ENCODE measurements at regions not wholly inside any gene's neighbourhood (a gene's known extent, or its start where the extent isn't known, plus 50 kb on each side); places are given as distances from the start of the nearest gene placed in this dataset.

DNA sequence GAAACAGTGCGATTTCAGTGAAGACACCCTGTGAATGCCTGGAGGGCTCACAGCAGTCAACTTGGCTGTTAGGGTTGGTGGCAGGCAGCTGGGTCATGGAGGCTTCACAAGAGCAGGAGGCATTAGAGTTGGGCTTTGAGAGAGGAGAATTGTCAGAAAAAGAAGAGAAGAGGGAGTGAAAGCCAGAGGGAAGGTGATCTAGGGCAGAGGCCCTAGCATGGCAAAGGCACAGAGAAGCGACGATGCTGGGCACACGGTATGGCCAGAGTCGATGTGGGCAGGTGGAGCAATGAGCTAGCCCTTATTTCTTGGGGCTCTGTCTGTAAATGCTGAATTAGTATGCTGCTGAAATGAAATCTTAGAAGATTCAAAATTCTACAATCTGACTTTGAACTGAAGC lies 52.6 kb upstream of the OLFM4 start:
- DNase-seq = no peak

- no peak for DNase-seq
Observed at GRCh38 chr13:52975161-52975560, 53.5 kb upstream of the OLFM4 start.

GRCh38 chr13:52974711-52975110 lies 53.9 kb upstream of the OLFM4 start:
- DNase-seq = no peak

- no peak for DNase-seq
Observed at GRCh38 chr13:52969373-52969772, 59.2 kb upstream of the OLFM4 start.

DNA sequence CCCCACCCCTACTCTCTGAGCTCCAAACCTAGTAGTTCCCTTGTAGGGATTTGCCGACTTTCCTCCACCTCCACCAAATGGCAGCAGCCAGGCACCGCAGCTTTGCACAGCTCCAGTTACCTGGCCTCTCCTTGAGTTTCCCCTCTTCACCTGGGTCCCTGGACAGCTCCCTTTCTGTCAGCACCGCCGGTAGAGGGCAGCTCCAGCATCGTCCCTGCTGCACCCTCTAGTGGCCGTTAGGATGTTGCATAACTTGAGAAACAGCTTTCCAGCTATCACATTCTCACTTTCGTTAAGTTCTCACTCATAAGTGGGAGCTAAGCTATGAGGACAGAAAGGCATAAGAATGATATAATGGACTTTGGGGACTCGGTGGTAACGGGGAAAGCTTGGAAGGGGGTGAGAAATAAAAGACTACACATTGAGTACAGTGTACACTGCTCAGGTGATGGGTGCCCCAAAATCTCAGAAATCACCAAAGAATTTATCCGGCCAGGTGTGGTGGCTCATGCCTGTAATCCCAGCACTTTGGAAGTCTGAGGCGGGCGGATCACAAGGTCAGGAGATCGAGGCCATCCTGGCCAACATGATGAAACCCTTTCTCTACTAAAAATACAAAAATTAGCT lies 60.4 kb upstream of the OLFM4 start:
- peak; percentile 49 for DNase-seq

DNA sequence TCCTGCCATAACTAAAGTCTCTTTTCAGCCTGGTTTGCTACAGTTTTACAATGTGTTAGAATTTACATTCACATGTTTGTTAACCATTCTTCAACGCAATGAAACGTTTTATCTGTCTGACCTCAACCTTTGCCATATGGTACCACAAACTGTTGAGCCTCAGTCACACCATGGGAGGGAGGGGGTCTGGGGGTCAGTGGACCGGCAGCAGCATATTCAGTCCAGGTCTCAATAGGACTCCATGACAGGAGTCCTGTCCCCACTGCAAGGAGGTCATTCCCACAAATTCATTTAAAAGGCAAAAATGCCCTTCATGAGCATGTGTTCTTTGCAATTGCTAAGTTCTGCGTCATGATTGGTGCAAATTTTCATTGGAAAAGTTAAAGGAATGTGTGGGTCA lies 66.6 kb upstream of the OLFM4 start:
- DNase-seq = no peak

DNA sequence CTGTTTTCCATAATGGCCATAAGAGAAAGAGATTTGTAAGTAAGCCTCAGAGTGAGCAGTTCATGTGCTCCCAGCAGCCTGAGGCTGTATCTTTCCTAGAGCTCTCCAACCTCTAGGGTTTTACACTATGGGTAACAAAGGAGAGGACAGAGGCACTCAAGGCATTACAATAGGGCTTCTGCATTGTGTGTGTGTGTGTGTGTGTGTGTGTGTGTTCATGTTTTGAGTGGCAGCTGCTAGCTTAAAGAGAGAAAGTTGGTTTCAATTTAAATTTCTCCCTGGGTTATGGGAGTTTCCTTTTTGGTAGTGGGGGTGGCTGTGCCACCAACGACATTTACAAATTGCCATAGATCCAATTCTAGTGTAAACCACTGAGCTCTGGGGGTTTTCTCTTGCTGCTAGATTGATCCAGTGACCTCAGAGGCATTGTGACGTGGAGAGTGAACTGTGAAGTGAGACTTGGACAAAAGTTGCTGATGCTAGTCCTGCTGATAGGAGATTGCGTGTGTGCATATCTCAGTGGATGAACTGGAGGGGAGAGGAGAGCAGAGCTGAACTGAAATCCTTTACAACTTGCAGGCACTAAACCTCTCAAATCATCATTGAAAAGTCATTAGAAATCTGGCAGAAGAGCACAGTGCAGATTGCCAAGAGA lies 67.2 kb upstream of the OLFM4 start:
- DNase-seq = no peak

- DNase-seq = no peak
Observed at GRCh38 chr13:52955472-52955874, 73.1 kb upstream of the OLFM4 start.

- DNase-seq = no peak
Observed at GRCh38 chr13:52954838-52955237, 73.8 kb upstream of the OLFM4 start.

DNA sequence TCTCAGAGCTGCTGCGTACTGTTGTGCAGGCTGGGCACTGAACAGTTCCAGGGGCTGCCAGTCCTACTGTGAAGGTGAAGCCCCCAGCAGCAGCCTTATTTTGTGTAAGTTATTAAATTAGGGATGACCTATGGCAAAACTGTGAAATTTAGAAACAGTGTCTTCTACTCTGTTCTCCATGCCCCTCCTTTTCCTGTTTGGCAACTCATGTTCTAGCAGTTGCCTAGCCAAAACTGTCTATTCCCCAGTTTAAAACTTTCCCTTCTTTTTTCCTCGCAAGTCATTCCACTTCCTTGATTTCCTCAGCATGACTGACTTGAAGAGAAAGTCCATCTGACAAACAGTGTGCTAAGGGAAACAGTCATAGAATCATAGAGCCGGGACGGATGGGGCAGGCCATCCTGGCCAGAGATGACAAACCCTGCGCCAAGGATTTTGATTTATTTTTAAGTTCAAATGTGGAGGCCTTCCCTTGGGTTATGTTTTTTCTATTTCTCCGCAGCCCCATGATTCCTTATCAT lies 78.1 kb upstream of the OLFM4 start:
- DNase-seq = no peak

DNA sequence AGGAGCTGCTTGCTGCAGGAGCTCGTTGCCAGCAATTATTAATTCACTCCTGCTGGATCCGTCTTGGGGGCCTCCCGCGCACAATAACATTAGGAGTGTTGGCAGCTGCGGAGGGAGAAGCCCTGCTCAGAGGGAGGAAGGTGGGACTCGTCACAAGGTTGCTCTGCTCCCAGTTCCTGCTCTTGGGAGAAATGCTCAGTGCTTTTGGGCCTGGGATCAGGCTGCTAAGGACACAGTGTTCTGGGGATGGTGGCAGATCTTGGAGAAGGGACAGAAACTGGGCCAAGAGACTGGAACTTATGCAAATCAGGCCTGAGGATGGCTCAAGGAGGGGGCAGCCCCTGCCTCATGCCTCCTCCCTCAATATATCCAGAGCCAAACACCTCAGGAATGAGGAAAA lies 78.9 kb upstream of the OLFM4 start:
- no peak for DNase-seq

DNA sequence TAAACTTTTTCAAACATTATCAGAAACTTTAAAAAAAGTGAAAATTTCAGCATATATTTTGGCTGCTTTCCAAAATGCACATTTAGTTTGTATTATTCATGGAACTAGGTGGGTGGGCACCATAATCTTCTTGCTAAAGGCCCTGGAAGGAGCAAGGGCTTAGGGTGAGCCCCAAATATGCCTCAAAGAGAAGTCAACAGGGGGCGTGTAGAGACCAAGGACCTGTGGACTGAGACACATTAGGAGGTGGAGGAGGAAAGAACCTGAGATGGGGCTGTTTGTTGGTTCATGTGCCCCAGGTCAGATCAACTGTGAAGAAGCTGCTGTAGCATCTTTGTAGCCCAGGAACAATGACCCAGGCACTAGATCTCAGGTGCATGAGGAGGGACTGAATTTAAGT lies 79.6 kb upstream of the OLFM4 start:
- DNase-seq = no peak

DNA sequence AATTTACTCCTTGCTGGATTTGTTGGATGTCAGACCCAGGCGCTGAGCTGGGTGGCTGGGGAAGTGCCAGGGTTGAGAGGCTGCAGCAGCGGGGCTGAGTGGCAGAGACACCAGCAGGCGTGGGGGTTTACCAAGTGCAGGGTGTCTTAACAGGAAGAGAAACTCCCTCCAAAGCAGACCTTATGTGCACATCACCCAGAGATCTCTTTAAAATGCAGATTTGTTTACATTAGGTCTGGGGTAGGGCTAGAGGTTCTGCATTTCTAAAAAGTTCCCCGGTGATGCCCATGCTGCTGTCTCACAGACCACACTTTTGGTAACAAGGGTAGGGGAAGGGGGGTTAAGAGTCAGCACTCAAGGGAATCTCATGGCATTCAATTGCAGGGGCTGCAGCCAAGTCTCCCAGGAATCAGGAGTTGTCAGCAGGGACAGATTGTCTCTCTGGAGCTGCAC lies 80.7 kb upstream of the OLFM4 start:
- DNase-seq = no peak

DNA sequence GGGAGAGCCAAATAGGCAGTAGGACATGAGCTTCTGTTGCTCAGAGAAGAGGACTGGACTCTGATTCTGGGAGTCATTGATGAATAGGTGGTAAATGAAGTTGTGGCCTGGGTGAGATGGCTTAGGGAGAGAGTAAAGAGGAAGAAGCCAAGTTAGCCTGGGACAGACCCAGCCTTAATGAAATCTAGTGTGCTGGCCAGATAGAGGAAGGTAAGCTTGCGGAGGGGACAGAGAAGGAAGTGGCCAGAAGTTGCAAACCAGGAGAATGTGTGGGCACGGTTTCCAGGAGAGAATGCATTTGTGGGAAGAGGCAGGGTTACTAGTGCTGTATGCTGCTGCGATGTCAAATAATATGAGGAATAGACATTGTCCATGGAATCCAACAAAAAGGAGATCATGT lies 83.3 kb upstream of the OLFM4 start:
- DNase-seq = no peak

DNA sequence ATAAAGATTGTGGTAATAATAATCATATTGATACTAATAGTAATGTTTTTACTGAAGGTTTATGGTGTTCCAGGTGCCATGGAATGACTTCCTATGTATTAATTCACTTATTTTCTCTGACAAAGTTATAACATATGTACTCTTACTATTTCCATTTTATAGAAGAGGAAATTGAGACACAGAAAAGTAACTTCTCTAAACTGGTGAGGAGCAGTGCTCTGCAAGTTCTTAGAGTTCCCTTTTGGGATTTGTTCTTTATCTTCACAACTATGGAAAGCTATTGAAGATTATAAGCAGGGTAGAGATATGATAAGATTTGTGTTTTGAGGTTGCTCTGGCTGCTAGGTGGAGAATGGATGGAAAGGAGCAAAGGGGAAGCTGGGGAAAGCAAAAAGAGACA lies 83.9 kb upstream of the OLFM4 start:
- DNase-seq = no peak

DNA sequence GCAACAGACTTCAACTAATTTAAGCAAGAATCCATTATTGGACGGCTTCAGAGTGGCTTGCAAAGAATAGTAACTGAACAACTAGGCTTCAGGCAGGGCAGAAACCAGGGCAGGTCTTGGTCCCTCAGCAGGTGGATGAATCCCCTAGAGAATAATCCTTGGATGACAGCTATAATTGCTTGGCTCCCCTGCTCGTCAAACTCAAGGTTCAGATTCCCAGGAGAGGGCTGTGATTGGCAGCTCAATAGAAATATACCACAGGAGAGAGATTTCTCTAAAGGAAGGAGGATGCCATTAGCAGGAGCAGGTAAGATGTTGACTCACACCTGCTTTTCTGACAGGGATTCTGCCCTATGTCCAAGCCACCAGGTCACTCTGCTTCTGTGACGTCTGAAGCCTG lies 89.6 kb upstream of the PCDH8 start:
- no peak for DNase-seq

- DNase-seq = no peak
Observed at GRCh38 chr13:52936806-52937205, 88.4 kb upstream of the PCDH8 start.

DNA sequence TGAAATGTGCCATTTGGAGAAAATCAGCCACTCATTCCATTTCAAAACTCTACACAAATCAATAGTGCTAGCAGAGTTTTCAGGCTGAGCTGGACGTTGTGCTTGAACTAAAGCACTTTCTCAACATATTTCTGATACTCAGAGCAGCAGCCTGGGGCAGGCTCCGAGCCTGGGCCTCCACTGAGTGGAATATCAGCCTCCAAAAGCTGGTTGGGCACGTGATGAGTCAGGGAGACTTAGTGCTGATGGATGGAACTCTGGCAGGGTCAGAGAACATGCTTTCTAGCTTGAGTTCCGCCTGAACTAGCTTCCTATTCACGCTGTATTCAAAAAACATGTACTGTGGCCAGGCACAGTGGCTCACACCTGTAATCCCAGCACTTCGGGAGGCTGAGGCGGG lies 85.8 kb upstream of the PCDH8 start:
- no peak for DNase-seq

GRCh38 chr13:52933547-52934210 lies 85.2 kb upstream of the PCDH8 start:
- no peak for DNase-seq

DNA sequence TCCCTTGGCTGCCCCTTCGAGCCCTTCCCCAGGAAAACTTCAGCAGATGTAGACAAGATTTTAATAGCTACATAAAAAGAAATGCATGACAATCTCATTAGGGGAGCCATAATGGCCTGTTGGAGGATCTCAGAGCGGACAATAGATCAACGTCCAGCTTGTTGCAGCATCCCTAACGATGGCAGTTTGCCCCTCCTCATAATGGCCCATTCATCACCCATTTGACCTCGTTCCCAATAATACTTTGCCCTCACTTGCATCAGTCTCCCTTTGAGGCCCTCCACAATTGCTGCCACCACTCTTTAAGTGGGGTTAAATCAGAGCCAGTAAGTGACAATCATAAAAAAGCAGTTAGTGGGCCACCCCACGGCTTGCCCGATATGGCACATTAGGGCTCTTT lies 84.7 kb upstream of the PCDH8 start:
- no peak for DNase-seq

DNA sequence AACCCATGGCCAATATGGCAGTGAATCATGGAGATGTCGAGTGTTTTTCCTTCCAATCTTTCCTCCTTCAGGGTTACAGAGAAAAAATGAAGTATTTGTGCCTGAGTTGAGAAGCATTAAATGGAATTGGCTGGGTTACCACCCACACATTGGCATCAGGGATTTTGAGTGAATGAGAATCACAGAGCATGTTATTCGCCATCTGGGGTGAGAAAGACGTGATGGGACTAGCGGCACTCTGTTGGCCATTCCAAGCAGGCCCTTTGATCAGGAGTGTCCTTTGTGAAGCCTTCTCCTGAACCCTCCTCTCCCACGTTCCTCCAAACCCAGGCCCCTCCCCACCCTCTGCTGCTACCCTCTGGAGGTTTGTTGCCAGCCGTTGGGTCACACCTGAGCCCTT lies 84.2 kb upstream of the PCDH8 start:
- no peak for DNase-seq

- no peak for DNase-seq
Observed at GRCh38 chr13:52931539-52932431, 83.3 kb upstream of the PCDH8 start.

DNA sequence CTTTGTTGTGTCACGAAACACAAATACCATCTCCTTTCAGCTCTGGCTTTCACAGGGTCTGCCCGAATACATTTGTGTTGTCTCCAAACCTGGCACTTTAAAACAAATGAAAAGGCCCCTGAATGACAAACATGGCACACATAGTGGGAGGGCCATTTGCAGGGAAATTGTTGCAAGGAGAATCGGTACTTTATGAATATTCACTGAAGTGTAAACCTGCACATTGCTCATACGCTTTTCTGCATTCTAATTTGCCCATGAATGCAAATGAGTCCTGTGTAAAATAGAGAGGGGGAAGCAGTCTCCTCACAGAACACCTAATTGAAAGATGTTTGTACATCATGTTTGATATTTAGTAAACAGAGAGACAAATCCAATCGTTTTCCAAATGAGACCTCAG lies 82.7 kb upstream of the PCDH8 start:
- no peak for DNase-seq
